ENCODE measurements at regions not wholly inside any gene's neighbourhood (a gene's known extent, or its start where the extent isn't known, plus 50 kb on each side); places are given as distances from the start of the nearest gene placed in this dataset.

GRCh38 chr12:58095002-58095401 lies 153.6 kb downstream of the ATP23 start:
- H3K4me3 ChIP-seq (replicated peaks; ENCODE audit: low read depth, low read length): no peak overlapping the region
- TF ChIP-seq, protein P1, sequence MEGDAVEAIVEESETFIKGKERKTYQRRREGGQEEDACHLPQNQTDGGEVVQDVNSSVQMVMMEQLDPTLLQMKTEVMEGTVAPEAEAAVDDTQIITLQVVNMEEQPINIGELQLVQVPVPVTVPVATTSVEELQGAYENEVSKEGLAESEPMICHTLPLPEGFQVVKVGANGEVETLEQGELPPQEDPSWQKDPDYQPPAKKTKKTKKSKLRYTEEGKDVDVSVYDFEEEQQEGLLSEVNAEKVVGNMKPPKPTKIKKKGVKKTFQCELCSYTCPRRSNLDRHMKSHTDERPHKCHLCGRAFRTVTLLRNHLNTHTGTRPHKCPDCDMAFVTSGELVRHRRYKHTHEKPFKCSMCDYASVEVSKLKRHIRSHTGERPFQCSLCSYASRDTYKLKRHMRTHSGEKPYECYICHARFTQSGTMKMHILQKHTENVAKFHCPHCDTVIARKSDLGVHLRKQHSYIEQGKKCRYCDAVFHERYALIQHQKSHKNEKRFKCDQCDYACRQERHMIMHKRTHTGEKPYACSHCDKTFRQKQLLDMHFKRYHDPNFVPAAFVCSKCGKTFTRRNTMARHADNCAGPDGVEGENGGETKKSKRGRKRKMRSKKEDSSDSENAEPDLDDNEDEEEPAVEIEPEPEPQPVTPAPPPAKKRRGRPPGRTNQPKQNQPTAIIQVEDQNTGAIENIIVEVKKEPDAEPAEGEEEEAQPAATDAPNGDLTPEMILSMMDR (IDR thresholded peaks at IDR 0.05; ENCODE audit: low read depth, low read length, missing control alignments): no peak
- DNase-seq (ENCODE audit: extremely low read depth, low read depth): no peak

GRCh38 chr12:58097741-58098140 lies 156.4 kb downstream of the ATP23 start:
- no peak overlapping the region for H3K4me3 ChIP-seq (replicated peaks; ENCODE audit: low read depth, low read length)
- DNase-seq (ENCODE audit: extremely low read depth, low read depth): no peak
- TF ChIP-seq, protein P1 (IDR thresholded peaks at IDR 0.05; ENCODE audit: low read depth, low read length, missing control alignments): no peak

- H3K4me3 ChIP-seq (replicated peaks; ENCODE audit: low read depth, low read length): no peak overlapping the region
- TF ChIP-seq, protein P1 (IDR thresholded peaks at IDR 0.05; ENCODE audit: low read depth, low read length, missing control alignments): no peak
- no peak for DNase-seq (ENCODE audit: extremely low read depth, low read depth)
Observed at GRCh38 chr12:58099476-58099875, 158.1 kb downstream of the ATP23 start.

- H3K4me3 ChIP-seq (replicated peaks; ENCODE audit: low read depth, low read length): no peak overlapping the region
- TF ChIP-seq, protein P1 (IDR thresholded peaks at IDR 0.05; ENCODE audit: low read depth, low read length, missing control alignments): no peak
- DNase-seq (ENCODE audit: extremely low read depth, low read depth): peak; percentile 66
Observed at GRCh38 chr12:58104351-58104755, 163.0 kb downstream of the ATP23 start.

- DNase-seq (ENCODE audit: extremely low read depth, low read depth): no peak
- no peak overlapping the region for H3K4me3 ChIP-seq (replicated peaks; ENCODE audit: low read depth, low read length)
- TF ChIP-seq, protein P1 (IDR thresholded peaks at IDR 0.05; ENCODE audit: low read depth, low read length, missing control alignments): peak; percentile 27
Observed at GRCh38 chr12:58105225-58106119, 164.1 kb downstream of the ATP23 start.

GRCh38 chr12:58106195-58106594 lies 164.8 kb downstream of the ATP23 start:
- H3K4me3 ChIP-seq (replicated peaks; ENCODE audit: low read depth, low read length): no peak overlapping the region
- no peak for DNase-seq (ENCODE audit: extremely low read depth, low read depth)
- TF ChIP-seq, protein P1 (IDR thresholded peaks at IDR 0.05; ENCODE audit: low read depth, low read length, missing control alignments): no peak

All from HFF-Myc (cell line).